ENCODE measurements at regions not wholly inside any gene's neighbourhood (a gene's known extent, or its start where the extent isn't known, plus 50 kb on each side); places are given as distances from the start of the nearest gene placed in this dataset.

DNA sequence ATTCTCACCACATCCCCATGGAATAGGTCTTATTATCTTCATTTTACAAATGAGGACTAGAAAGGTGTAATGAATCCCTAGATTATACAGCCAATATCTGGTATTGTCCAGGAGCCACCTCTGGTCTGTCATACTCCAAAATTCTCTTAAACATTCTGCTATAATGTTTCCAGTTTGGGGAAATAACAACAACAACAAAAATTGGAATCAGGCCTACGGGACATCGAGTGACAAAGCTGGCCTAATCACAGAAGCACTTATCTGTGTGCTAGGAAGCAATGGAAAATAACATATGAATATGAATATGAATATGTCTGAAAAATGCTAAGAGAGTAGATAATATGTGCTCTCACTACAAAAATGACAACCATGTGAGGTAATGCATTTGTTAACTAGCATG is 264.1 kb downstream of the GASK1B start:
- Histone ChIP-seq H3K9me3 (no peaks in the 10 kb centered on the region), H3K27me3 (no peaks in the 10 kb centered on the region), H3K4me3 (no peak overlapping the region), H3K27ac (no peak overlapping the region), H3K36me3 (no peaks in the 10 kb centered on the region), H3K4me1 (no peaks in the 10 kb centered on the region)
- TF ChIP-seq, protein P1, sequence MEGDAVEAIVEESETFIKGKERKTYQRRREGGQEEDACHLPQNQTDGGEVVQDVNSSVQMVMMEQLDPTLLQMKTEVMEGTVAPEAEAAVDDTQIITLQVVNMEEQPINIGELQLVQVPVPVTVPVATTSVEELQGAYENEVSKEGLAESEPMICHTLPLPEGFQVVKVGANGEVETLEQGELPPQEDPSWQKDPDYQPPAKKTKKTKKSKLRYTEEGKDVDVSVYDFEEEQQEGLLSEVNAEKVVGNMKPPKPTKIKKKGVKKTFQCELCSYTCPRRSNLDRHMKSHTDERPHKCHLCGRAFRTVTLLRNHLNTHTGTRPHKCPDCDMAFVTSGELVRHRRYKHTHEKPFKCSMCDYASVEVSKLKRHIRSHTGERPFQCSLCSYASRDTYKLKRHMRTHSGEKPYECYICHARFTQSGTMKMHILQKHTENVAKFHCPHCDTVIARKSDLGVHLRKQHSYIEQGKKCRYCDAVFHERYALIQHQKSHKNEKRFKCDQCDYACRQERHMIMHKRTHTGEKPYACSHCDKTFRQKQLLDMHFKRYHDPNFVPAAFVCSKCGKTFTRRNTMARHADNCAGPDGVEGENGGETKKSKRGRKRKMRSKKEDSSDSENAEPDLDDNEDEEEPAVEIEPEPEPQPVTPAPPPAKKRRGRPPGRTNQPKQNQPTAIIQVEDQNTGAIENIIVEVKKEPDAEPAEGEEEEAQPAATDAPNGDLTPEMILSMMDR (IDR thresholded peaks at IDR 0.05): no peak
- no peak for ATAC-seq
- no peak for DNase-seq
- intact Hi-C loops (cut with DNase I): no loop called here
- 78 to 79% methylated on average over 2 of the region's 2 CpGs for WGBS, 2 donors

DNA sequence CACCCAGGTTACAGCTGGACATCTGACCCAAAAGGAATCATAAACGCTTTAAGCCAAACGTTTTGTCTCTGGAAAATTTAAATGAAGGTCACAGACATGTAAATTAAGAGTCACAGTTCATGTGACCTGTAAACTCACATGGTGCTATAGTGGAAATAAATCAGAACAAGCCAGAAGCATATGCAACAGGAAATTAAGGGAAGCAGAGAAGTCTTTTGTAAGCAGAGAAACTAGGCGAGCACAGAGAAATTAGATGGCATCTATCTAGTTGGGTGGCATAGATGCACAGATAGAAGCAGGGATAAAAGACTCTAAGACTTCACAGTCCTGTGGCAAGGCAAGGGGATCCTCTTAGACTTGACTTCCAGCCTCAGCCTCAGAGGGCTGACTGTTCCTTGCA is 264.8 kb downstream of the GASK1B start:
- no peaks in the 10 kb centered on the region for H3K4me1 ChIP-seq
- 60 to 71% methylated on average over 3 of the region's 3 CpGs for WGBS, 2 donors
- intact Hi-C loops (cut with DNase I): no loop called here

DNA sequence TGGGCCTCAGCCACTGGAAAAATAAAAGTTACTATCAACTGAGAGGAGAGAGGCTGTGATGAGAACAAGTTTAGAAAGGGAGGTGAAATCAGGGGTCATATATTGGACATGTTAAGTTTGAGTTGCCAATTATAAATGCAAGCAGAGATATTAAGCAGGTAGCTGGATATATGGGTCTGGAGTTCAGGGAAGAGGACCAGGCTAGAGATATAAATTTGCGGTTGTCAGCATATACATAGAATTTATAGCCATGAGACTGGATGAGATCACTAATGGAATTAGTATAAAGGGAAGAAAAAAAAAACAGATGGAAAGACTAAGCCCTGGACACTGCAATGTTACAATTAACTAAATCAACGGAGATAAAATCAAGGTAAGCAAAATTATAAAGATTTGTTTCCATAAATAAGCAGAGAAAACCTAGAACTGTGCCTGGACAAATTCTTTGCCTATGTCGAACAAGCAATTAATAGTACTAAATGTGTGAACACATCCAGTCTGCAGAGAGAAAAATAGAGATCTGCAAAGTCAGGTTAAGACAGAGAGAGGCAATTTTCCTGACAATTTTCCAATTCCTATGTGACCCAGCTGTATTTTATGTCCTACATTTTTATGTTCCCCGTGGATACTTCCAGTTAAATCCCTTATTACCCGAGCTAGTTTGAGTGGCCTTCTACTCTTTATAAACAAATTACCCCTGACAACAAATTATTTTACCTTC is 265.4 kb downstream of the GASK1B start:
- WGBS, 2 donors: 81 to 88% methylated on average over 5 of the region's 5 CpGs
- no peak overlapping the region for H3K4me3 ChIP-seq
- no peaks in the 10 kb centered on the region for H3K27me3 ChIP-seq
- TF ChIP-seq, protein P1 (IDR thresholded peaks at IDR 0.05): no peak
- H3K27ac ChIP-seq: no peak overlapping the region
- intact Hi-C loops (cut with DNase I): no loop called here
- H3K36me3 ChIP-seq: no peaks in the 10 kb centered on the region
- DNase-seq (no peak), ATAC-seq (no peak)
- no peaks in the 10 kb centered on the region for H3K9me3 ChIP-seq
- no peaks in the 10 kb centered on the region for H3K4me1 ChIP-seq

More for the DNA sequence above, 264.8 kb downstream of the GASK1B start:
- no peak for ATAC-seq
- no peaks in the 10 kb centered on the region for H3K27me3 ChIP-seq
- no peaks in the 10 kb centered on the region for H3K9me3 ChIP-seq
- H3K4me3 ChIP-seq: no peak overlapping the region
- no peaks in the 10 kb centered on the region for H3K36me3 ChIP-seq
- H3K27ac ChIP-seq: no peak overlapping the region
- no peak for DNase-seq
- TF ChIP-seq, protein P1 (IDR thresholded peaks at IDR 0.05): no peak

DNA sequence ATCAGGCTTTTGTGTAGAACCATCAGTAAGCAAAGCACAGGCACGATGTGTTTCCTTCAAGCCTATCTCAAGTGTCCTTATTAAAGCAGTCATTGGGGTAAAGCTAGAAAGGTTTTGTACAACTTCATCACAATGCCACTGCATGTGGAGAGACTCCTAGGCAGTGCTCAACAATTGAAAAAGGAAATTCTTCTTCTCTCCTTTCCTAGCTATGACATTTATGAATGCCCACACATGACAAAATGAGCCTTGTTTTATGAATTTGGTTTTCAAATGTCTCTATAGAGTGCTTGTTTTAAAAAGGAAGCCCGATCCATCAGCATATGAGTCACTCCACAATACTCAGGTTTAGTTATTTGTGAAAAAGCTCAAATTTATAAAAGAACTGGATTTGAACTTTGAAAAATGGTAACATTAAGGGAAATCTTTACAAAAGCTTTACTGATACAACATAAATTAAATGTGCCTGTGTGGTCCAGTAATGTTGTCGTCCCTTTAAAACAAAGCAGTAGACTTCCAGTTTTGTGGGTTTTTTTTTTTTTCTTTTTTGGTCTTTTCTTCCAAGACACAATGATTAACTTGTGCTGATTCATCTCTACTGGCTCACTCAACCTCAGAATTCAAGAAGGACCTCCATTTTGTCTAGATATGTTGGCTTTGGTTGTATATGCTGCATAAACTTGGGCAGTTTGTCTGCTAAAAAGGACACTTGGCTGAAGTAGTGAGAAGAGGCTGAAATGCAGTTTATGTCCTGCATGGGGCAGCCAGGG is 273.8 kb downstream of the GASK1B start:
- intact Hi-C loops (cut with DNase I): no loop called here
- ATAC-seq (no peak), DNase-seq (no peak)
- Histone ChIP-seq H3K4me3 (no peak overlapping the region), H3K27me3 (no peaks in the 10 kb centered on the region), H3K4me1 (no peaks in the 10 kb centered on the region), H3K27ac (no peak overlapping the region), H3K9me3 (peaks cover 0 to 11% (median 0%) of the 10 kb centered on the region in 11 donors), H3K36me3 (no peaks in the 10 kb centered on the region)
- TF ChIP-seq, protein P1 (IDR thresholded peaks at IDR 0.05): no peak
- WGBS, 2 donors: 77 to 79% methylated on average over 3 of the region's 3 CpGs
